Keratinocyte (primary cell): ENCODE measurements at regions not wholly inside any gene's neighbourhood (a gene's known extent, or its start where the extent isn't known, plus 50 kb on each side); places are given as distances from the start of the nearest gene placed in this dataset.

ENCODE experiments used
- EZH2 ChIP-seq: IDR thresholded peaks from one replicate; pipeline ENCODE4 v1.6.1; 2012; ENCODE audit warnings: inconsistent platforms, mild to moderate bottlenecking, low read length, moderate library complexity
- TF ChIP-seq, protein P1 (sequence below), 3 experiments: IDR thresholded peaks in 1 of 3; conservative IDR thresholded peaks in 1 of 3; optimal IDR thresholded peaks in 1 of 3; 2 replicates in 2 of 3; 3 replicates in 1 of 3; pipeline versions ENCODE3 to v1.5.1; 2011; ENCODE audit warnings: low read length in 3 of 3, mild to moderate bottlenecking in 3 of 3, moderate library complexity in 2 of 3, control low read depth in 1 of 3, inconsistent platforms in 1 of 3; ENCODE audit not compliant: insufficient read depth in 2 of 3; ENCODE audit errors: extremely low read depth in 1 of 3

DNA sequence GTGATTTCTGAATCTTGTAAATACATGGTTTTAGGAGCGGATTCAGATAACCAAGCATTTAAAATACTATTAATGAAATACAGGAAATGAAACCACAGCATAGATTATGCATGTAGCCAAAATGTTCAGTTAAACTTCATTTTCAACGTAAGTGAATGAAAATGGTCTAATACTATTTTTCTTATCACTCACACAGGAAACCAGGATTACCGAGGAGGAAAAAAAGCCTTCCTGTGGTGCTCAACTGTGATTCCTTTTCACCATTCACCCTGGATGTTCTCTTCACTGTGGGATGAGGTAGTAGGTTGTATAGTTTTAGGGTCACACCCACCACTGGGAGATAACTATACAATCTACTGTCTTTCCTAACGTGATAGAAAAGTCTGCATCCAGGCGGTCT, 83.4 kb upstream of the ZNF169 start:
- TF ChIP-seq, protein P1, sequence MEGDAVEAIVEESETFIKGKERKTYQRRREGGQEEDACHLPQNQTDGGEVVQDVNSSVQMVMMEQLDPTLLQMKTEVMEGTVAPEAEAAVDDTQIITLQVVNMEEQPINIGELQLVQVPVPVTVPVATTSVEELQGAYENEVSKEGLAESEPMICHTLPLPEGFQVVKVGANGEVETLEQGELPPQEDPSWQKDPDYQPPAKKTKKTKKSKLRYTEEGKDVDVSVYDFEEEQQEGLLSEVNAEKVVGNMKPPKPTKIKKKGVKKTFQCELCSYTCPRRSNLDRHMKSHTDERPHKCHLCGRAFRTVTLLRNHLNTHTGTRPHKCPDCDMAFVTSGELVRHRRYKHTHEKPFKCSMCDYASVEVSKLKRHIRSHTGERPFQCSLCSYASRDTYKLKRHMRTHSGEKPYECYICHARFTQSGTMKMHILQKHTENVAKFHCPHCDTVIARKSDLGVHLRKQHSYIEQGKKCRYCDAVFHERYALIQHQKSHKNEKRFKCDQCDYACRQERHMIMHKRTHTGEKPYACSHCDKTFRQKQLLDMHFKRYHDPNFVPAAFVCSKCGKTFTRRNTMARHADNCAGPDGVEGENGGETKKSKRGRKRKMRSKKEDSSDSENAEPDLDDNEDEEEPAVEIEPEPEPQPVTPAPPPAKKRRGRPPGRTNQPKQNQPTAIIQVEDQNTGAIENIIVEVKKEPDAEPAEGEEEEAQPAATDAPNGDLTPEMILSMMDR (optimal IDR thresholded peaks at IDR 0.05 in 1 of 3, IDR thresholded peaks at IDR 0.05 in 1 of 3, conservative IDR thresholded peaks at IDR 0.05 in 1 of 3; ENCODE audit: extremely low read depth in 1 of 3, insufficient read depth in 2 of 3, low read length in 3 of 3) = no peak
- no peak for TF ChIP-seq EZH2
